ENCODE measurements at regions not wholly inside any gene's neighbourhood (a gene's known extent, or its start where the extent isn't known, plus 50 kb on each side); places are given as distances from the start of the nearest gene placed in this dataset.

DNA sequence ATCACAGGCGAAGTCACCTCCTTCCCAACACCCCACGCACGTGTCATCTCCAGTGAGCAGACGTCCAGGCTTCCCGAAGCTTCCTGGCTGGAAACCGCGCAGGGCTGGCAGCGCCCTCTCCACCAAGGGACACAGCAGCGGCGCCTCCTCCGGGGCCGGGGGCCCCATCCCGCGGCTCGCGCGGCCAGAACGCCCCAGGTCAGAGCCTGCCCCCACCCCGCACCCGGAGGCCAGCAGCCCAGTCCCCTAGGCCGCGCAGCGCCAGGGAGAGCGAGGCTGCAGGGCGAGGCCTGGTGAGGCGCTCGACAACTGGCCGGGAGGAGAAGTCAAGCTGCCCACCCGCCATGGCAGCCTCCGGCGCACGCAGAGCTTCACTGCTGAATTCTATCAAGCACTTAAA, 247.0 kb downstream of the SEMA3D start:
- Histone ChIP-seq H3K36me3 (ENCODE audit: control insufficient read depth in 1 of 2, insufficient read depth in 2 of 2, low read length in 2 of 2) (no peaks in the 10 kb centered on the region), H3K9ac (ENCODE audit: low read length) (no peak overlapping the region), H3K27me3 (ENCODE audit: insufficient read depth, low read length) (no peaks in the 10 kb centered on the region), H4K20me1 (ENCODE audit: insufficient read depth) (no peaks in the 10 kb centered on the region), H3K79me2 (ENCODE audit: insufficient read depth, low read length) (no peaks in the 10 kb centered on the region), H3K4me3 (replicated peaks in 1 of 2; ENCODE audit: low read depth in 1 of 2, low read length in 2 of 2) (0 out of 4 replicates have a peak overlapping the region, but pooled peaks of 1 of the 2 experiments have one; percentile 15), H3K9me3 (ENCODE audit: control insufficient read depth in 1 of 2, insufficient read depth in 1 of 2, low read depth in 1 of 2, low read length in 2 of 2) (no peaks in the 10 kb centered on the region), H3K4me2 (ENCODE audit: low read length) (no peak overlapping the region), H2AFZ (ENCODE audit: low read depth, low read length, poor library complexity, severe bottlenecking) (no peak overlapping the region), H3K4me1 (ENCODE audit: control insufficient read depth in 1 of 2, insufficient read depth in 2 of 2, low read length in 2 of 2) (no peaks in the 10 kb centered on the region), H3K9me2 (ENCODE audit: insufficient read depth) (no peaks in the 10 kb centered on the region), H3K27ac (ENCODE audit: low read depth, low read length) (no peak overlapping the region)
- POLR2A ChIA-PET: no interaction called here
- RAD21 ChIA-PET (ENCODE audit: low non-redundant PET in 1 of 2, low total read pairs in 2 of 2, uncharacterized antibody in 2 of 2, unreplicated experiment in 2 of 2): no interaction called here
- ATAC-seq: no peak
- no peak for DNase-seq (ENCODE audit: low read depth, low spot score)
- CTCF ChIA-PET: no interaction called here
- BruUV-seq (replicated peaks): no TSS peak
- TF ChIP-seq SRF (IDR thresholded peaks at IDR 0.05; ENCODE audit: low read depth) (no peak), FOSL1 (IDR thresholded peaks at IDR 0.05; ENCODE audit: low read depth) (no peak)
- TF ChIP-seq, protein P1, sequence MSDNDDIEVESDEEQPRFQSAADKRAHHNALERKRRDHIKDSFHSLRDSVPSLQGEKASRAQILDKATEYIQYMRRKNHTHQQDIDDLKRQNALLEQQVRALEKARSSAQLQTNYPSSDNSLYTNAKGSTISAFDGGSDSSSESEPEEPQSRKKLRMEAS (IDR thresholded peaks at IDR 0.05): no peak
- intact Hi-C loops (cut with micrococcal nuclease): no loop called here

DNA sequence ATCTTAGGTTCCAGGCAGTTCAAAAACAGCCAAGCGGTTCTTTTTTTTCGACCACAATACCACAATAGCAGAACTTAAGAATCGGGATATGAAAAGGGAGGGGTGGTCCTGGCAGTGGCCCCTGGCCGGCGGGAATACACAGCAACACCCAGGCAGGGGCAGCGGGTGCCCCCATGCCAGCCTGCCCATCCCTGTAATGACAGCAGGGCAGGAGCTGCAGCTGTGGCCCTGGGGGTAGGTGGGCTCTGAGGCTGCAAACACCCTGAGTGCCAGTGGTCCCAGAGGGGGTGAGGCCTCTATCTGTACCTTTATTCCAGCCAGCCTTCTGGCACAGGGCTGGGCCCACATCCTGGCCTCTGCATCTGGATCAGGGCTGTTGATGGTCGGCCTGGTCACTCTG, 247.4 kb downstream of the SEMA3D start:
- no peak overlapping the region for H3K4me2 ChIP-seq (ENCODE audit: low read length)
- no peaks in the 10 kb centered on the region for H3K9me2 ChIP-seq (ENCODE audit: insufficient read depth)
- ATAC-seq: no peak
- CTCF ChIA-PET: no interaction called here
- H4K20me1 ChIP-seq (ENCODE audit: insufficient read depth): no peaks in the 10 kb centered on the region
- TF ChIP-seq, protein P2, sequence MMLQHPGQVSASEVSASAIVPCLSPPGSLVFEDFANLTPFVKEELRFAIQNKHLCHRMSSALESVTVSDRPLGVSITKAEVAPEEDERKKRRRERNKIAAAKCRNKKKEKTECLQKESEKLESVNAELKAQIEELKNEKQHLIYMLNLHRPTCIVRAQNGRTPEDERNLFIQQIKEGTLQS (IDR thresholded peaks at IDR 0.05): no peak
- TF ChIP-seq, protein P1 (IDR thresholded peaks at IDR 0.05): no peak
- TF ChIP-seq EZH2phosphoT487 (IDR thresholded peaks at IDR 0.05; ENCODE audit: borderline replicate concordance) (no peak), SP1 (IDR thresholded peaks at IDR 0.05; ENCODE audit: low read depth) (no peak), POLR2A (IDR thresholded peaks at IDR 0.05; ENCODE audit: borderline replicate concordance, extremely low read depth, insufficient read depth, insufficient read length) (no peak), POLR2AphosphoS5 (IDR thresholded peaks at IDR 0.05; ENCODE audit: low read depth, low read length) (no peak), RAD21 (IDR thresholded peaks at IDR 0.05; ENCODE audit: low read depth) (no peak), ZFX (IDR thresholded peaks at IDR 0.05) (no peak), YY1 (IDR thresholded peaks at IDR 0.05; ENCODE audit: extremely low read depth, insufficient replicate concordance, low read depth, low read length) (no peak), SRF (IDR thresholded peaks at IDR 0.05; ENCODE audit: low read depth) (no peak), EGR1 (IDR thresholded peaks at IDR 0.05; ENCODE audit: low read depth) (no peak), JUND (IDR thresholded peaks at IDR 0.05) (no peak), ZBTB33 (IDR thresholded peaks at IDR 0.05; ENCODE audit: extremely low read depth, insufficient replicate concordance, low read length) (no peak), FOSL1 (IDR thresholded peaks at IDR 0.05; ENCODE audit: low read depth) (no peak), ELF1 (IDR thresholded peaks at IDR 0.05; ENCODE audit: borderline replicate concordance, low read depth) (no peak), ZNF274 (IDR thresholded peaks at IDR 0.05; ENCODE audit: low read depth, low read length) (no peak), CBX3 (IDR thresholded peaks at IDR 0.05; ENCODE audit: low read depth) (no peak), EZH2 (IDR thresholded peaks at IDR 0.05) (no peak)
- no peak overlapping the region for H2AFZ ChIP-seq (ENCODE audit: low read depth, low read length, poor library complexity, severe bottlenecking)
- H3K9ac ChIP-seq (ENCODE audit: low read length): no peak overlapping the region
- POLR2A ChIA-PET: no interaction called here
- H3K4me3 ChIP-seq (replicated peaks in 1 of 2; ENCODE audit: low read depth in 1 of 2, low read length in 2 of 2): no peak overlapping the region
- no peaks in the 10 kb centered on the region for H3K27me3 ChIP-seq (ENCODE audit: insufficient read depth, low read length)
- no peak overlapping the region for H3K27ac ChIP-seq (ENCODE audit: low read depth, low read length)
- H3K9me3 ChIP-seq (ENCODE audit: control insufficient read depth in 1 of 2, insufficient read depth in 1 of 2, low read depth in 1 of 2, low read length in 2 of 2): no peaks in the 10 kb centered on the region
- no TSS peak for BruUV-seq (replicated peaks)
- H3K79me2 ChIP-seq (ENCODE audit: insufficient read depth, low read length): no peaks in the 10 kb centered on the region
- RAD21 ChIA-PET (ENCODE audit: low non-redundant PET in 1 of 2, low total read pairs in 2 of 2, uncharacterized antibody in 2 of 2, unreplicated experiment in 2 of 2): no interaction called here
- intact Hi-C loops (cut with micrococcal nuclease): no loop called here
- H3K4me1 ChIP-seq (ENCODE audit: control insufficient read depth in 1 of 2, insufficient read depth in 2 of 2, low read length in 2 of 2): no peaks in the 10 kb centered on the region
- DNase-seq (ENCODE audit: low read depth, low spot score): no peak
- no peaks in the 10 kb centered on the region for H3K36me3 ChIP-seq (ENCODE audit: control insufficient read depth in 1 of 2, insufficient read depth in 2 of 2, low read length in 2 of 2)

All from HCT116 (cell line).